Activated CD4-positive, alpha-beta memory T cell treated with anti-CD3 and anti-CD28 coated beads for 36 hours (primary cell): ENCODE measurements at regions not wholly inside any gene's neighbourhood (a gene's known extent, or its start where the extent isn't known, plus 50 kb on each side); places are given as distances from the start of the nearest gene placed in this dataset.

ENCODE experiments used
- CTCF ChIA-PET: fragments of 350-600 bp; sonication (Branson Sonifier 250); formaldehyde crosslinking; loops from one replicate; lab custom pipeline; 2021; ENCODE audit warnings: antibody characterized with exemption, inconsistent platforms; lab: Charles Lee
- POLR2A ChIA-PET: fragments of 350-600 bp; sonication (Branson Sonifier 250); formaldehyde crosslinking; loops from one replicate; lab custom pipeline; 2021; ENCODE audit warnings: antibody characterized with exemption; lab: Charles Lee
- DNase-seq: peaks from one replicate; pipeline ENCODE4 v3.0.0-alpha.2; 2020
- H3K27ac Mint-ChIP-seq: one replicate; pipeline ENCODE4 v1.8.0; 2021; ENCODE audit warnings: mixed read lengths
- H3K27me3 Mint-ChIP-seq: one replicate; pipeline ENCODE4 v1.8.0; 2021; ENCODE audit warnings: mixed read lengths
- H3K36me3 Mint-ChIP-seq: one replicate; pipeline ENCODE4 v1.8.0; 2021; ENCODE audit warnings: mixed read lengths
- H3K4me1 Mint-ChIP-seq: one replicate; pipeline ENCODE4 v1.8.0; 2021; ENCODE audit warnings: low read depth, mixed read lengths
- H3K4me3 Mint-ChIP-seq: one replicate; pipeline ENCODE4 v1.8.0; 2021; ENCODE audit warnings: mild to moderate bottlenecking, mixed read lengths
- H3K9me3 Mint-ChIP-seq: one replicate; pipeline ENCODE4 v1.8.0; 2021; ENCODE audit warnings: mixed read lengths
- intact Hi-C: fragments of 100-400 bp; cut with micrococcal nuclease; formaldehyde crosslinking; loops from one replicate; pipeline ENCODE4 v1.15.1; 2023

DNA sequence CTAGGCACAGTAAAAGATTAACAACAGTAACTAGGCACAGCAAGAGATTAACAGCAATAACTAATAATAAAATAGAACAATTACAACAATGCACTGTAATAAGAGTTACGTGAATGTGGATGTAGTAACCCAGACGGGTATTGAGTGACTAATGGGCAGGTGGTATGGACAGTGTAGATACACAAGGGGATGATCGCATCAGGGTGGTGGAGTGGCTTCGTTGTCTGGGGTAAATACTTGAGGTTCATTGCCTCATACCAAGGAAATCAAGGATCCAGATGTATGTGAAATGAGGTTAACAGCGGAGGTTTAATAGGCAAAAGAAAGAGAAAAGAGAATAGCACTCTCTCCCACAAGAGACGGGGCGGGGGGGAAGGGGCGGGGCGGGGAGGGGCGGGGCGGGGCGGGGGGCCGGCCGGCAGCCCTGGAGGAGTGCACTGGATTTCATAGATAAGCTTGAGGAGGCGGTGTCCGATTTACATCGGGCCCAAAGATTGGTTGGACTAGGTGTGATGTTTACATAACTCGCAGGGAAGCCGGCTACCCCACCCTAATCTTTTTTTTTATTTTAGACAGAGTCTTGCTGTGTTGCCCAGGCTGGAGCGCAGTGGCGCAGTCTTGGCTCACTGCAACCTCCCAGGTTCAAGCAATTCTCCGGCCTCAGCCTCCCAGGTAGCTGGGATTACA lies 106.3 kb downstream of the KCTD15 start:
- peaks cover 5% of the 10 kb centered on the region for H3K4me1 Mint-ChIP-seq
- ChIA-PET POLR2A (no interaction called here), CTCF (no interaction called here)
- H3K9me3 Mint-ChIP-seq, result peaks cover 13% of the 10 kb centered on the region
- H3K36me3 Mint-ChIP-seq, result peaks cover 1% of the 10 kb centered on the region
- H3K27ac Mint-ChIP-seq, result no peak overlapping the region
- intact Hi-C loops, result no loop called here
- no peak overlapping the region for H3K4me3 Mint-ChIP-seq
- DNase-seq, result no peak
- peaks cover 43% of the 10 kb centered on the region for H3K27me3 Mint-ChIP-seq

GRCh38 chr19:33903489-33903850 lies 106.8 kb downstream of the KCTD15 start:
- ChIA-PET POLR2A (no interaction called here), CTCF (no interaction called here)
- Mint-ChIP-seq H3K4me1 (peaks cover 5% of the 10 kb centered on the region), H3K36me3 (peaks cover 1% of the 10 kb centered on the region), H3K4me3 (no peak overlapping the region), H3K27ac (no peak overlapping the region), H3K27me3 (peaks cover 47% of the 10 kb centered on the region), H3K9me3 (peaks cover 8% of the 10 kb centered on the region)
- no peak for DNase-seq
- intact Hi-C loops, result no loop called here

DNA sequence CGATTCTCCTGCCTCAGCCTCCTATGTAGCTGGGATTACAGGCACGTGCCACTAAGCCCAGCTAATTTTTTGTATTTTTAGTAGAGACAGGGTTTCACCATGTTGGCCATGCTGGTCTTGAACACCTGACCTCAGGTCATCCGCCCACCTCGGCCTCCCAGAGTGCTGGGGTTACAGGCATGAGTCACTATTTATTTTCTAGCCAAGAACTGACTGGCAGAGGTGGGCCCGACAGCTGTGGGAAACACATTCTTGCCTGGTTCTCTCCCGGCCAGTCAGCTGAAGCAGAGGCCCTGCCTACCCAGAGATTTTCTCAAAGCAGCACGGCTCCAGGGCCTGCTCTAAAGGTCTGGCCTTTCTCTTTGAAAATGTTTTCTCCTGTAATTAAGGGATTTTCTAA lies 108.0 kb downstream of the KCTD15 start:
- intact Hi-C loops, result no loop called here
- no peak for DNase-seq
- H3K36me3 Mint-ChIP-seq, result peaks cover 1% of the 10 kb centered on the region
- H3K9me3 Mint-ChIP-seq, result no peaks in the 10 kb centered on the region
- peaks cover 5% of the 10 kb centered on the region for H3K4me1 Mint-ChIP-seq
- H3K27me3 Mint-ChIP-seq, result peaks cover 55% of the 10 kb centered on the region
- CTCF ChIA-PET, result no interaction called here
- POLR2A ChIA-PET, result no interaction called here
- no peak overlapping the region for H3K4me3 Mint-ChIP-seq
- no peak overlapping the region for H3K27ac Mint-ChIP-seq

DNA sequence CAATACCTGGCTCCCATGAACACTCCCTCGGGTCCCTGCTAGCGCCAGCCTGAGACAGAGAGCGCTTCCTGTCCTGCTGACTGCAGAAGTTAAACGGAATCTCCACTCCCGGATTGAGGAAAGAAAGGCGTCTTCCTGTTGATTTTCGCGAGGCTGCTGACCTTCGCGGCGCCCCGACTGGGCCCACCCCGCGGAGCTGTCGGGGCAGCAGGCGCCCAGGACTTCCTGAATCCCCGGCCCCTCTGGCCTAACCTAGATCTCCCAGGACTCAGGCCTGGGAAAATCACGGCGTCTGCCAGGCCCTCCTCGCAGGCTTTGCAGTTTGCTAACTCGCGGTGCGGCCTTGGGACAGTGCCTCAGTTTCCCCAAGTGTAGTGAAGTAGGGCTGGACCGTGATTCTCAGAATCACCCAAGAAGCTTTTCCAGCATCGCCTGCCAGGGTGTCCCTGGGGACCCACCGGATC lies 108.8 kb downstream of the KCTD15 start:
- no peak for DNase-seq
- ChIA-PET CTCF (interaction anchor here (0.9 kb wide), 1 partner anchor 93 kb away, joined by 3 read pairs; no protein-coding TSS in a partner anchor), POLR2A (interaction anchor here (0.6 kb wide), 1 partner anchor 24 kb away, joined by 4 read pairs; no protein-coding TSS in a partner anchor)
- H3K27ac Mint-ChIP-seq, result no peak overlapping the region
- peaks cover 51% of the 10 kb centered on the region for H3K27me3 Mint-ChIP-seq
- H3K4me3 Mint-ChIP-seq, result peak overlapping the region; percentile 57
- intact Hi-C loops, result no loop called here
- H3K4me1 Mint-ChIP-seq, result peaks cover 5% of the 10 kb centered on the region
- no peaks in the 10 kb centered on the region for H3K36me3 Mint-ChIP-seq
- H3K9me3 Mint-ChIP-seq, result no peaks in the 10 kb centered on the region

DNA sequence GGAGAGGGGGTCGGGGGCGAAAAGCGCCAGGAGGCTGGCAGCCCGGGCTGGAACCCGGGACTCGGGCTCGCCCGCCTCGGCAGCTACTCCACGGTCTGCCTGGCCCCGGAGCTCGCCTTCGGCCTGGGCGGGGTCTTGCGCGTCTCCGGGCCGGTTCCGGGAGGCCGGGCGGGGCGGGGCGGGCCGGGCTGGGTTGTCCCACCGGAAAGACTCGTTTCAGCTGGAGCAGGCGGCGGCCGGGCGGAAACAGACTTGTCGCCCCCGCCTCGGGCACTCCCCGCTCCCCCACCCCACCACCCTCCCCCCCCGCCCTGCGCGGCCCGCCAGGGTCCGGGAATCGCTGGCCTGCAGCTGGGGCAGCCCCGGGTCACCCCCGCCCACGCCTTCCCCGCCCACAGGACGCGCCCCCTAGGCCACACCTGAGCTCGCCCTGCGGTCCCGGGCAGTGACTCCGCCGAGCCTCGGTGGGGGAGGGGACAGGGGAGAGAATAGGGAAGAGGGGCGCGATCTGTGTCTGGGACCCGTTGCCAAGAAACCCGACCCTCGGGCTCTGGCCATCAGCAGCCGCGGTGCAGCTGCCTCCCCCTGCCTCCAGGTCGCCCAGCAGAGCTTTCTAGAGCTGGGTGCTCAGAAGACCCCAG lies 109.4 kb downstream of the KCTD15 start:
- H3K4me3 Mint-ChIP-seq, result no peak overlapping the region
- peaks cover 52% of the 10 kb centered on the region for H3K27me3 Mint-ChIP-seq
- H3K27ac Mint-ChIP-seq, result no peak overlapping the region
- intact Hi-C loops, result no loop called here
- H3K4me1 Mint-ChIP-seq, result peaks cover 5% of the 10 kb centered on the region
- POLR2A ChIA-PET, result no interaction called here
- H3K9me3 Mint-ChIP-seq, result no peaks in the 10 kb centered on the region
- peak; percentile 31 for DNase-seq
- CTCF ChIA-PET, result interaction anchor here (0.9 to 1.1 kb wide), 2 partner anchors 92 to 190 kb away, joined by 3 to 5 read pairs; no protein-coding TSS in a partner anchor
- H3K36me3 Mint-ChIP-seq, result no peaks in the 10 kb centered on the region

DNA sequence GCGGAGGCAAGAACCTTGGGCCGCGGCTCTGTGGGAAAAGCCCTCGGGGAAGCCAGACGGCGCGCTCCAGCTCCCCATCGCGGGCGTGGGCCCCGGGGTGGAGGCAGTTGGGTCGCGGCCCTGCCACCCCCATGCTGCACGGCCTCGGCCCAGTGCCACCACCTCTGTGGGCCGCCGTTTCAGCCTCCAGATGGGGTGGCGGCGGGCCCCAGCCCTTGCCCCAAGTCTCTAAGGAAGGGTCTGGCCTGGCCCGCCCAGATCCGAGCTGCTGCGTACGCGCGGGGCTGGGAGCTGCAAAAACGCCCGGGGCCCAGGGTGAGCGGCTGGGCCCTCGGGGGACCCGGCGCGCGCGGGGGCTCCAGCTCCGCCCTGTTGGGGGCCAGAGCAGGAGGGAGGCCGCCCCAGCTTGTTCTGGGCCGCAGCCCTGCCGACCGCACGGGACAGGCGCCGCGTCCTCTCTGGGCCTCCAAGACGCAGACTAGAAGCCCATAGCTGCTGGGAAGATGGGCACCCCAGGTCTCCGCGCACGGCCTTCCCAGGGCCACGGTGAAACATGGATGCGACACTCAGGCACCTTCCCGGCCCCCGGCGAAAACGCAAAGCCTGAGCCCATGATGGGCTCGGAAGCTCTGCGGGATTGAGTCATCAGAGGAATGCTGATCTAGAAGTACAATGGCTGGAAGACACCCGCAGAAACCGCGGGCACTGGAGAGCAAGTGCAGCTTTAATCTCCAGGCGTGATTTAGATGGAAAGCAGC lies 110.1 kb downstream of the KCTD15 start:
- Mint-ChIP-seq H3K4me3 (no peak overlapping the region), H3K27me3 (peaks cover 49% of the 10 kb centered on the region), H3K9me3 (no peaks in the 10 kb centered on the region), H3K4me1 (peaks cover 5% of the 10 kb centered on the region), H3K36me3 (no peaks in the 10 kb centered on the region), H3K27ac (no peak overlapping the region)
- CTCF ChIA-PET, result interaction anchor here (1.1 kb wide), 1 partner anchor 190 kb away, joined by 5 read pairs; no protein-coding TSS in a partner anchor
- no peak for DNase-seq
- intact Hi-C loops, result no loop called here
- POLR2A ChIA-PET, result no interaction called here

GRCh38 chr19:33910922-33911321 lies 114.3 kb downstream of the KCTD15 start:
- DNase-seq, result no peak
- Mint-ChIP-seq H3K36me3 (no peaks in the 10 kb centered on the region), H3K27ac (no peak overlapping the region), H3K4me1 (no peaks in the 10 kb centered on the region), H3K9me3 (no peaks in the 10 kb centered on the region), H3K4me3 (no peak overlapping the region), H3K27me3 (peaks cover 30% of the 10 kb centered on the region)
- ChIA-PET POLR2A (no interaction called here), CTCF (no interaction called here)
- intact Hi-C loops, result no loop called here

- no peak overlapping the region for H3K27ac Mint-ChIP-seq
Observed at GRCh38 chr19:33914599-33914998, 117.9 kb downstream of the KCTD15 start.

DNA sequence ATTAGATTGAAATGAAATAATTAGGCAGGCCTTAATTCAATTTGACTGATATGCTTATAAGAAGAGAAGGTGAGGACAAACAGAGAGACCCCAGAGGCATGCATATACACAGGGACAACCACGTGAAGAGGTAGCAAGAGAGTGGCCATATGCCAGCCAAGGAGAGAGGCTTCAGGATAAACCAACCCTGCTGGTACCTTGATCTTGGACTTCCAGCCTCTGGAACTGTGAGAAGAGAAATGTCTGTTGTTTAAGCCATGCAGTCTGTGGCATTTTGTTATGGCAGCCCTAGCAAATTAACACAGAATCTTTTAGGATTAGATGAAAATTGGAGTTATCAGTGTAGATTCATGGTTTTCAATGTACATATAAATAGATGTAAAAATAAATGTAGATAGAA lies 120.1 kb downstream of the KCTD15 start:
- H3K4me1 Mint-ChIP-seq, result no peaks in the 10 kb centered on the region
- CTCF ChIA-PET, result interaction anchor here (0.7 to 1.0 kb wide), 2 partner anchors 69 to 179 kb away, joined by 3 to 4 read pairs; no protein-coding TSS in a partner anchor
- no peak for DNase-seq
- no peak overlapping the region for H3K4me3 Mint-ChIP-seq
- H3K9me3 Mint-ChIP-seq, result no peaks in the 10 kb centered on the region
- peaks cover 6% of the 10 kb centered on the region for H3K27me3 Mint-ChIP-seq
- no peak overlapping the region for H3K27ac Mint-ChIP-seq
- no peaks in the 10 kb centered on the region for H3K36me3 Mint-ChIP-seq
- intact Hi-C loops, result no loop called here
- POLR2A ChIA-PET, result no interaction called here

More at GRCh38 chr19:33914599-33914998, 117.9 kb downstream of the KCTD15 start:
- H3K4me1 Mint-ChIP-seq, result no peaks in the 10 kb centered on the region
- H3K4me3 Mint-ChIP-seq, result no peak overlapping the region
- ChIA-PET CTCF (no interaction called here), POLR2A (no interaction called here)
- H3K36me3 Mint-ChIP-seq, result no peaks in the 10 kb centered on the region
- peaks cover 12% of the 10 kb centered on the region for H3K27me3 Mint-ChIP-seq
- DNase-seq, result no peak
- H3K9me3 Mint-ChIP-seq, result no peaks in the 10 kb centered on the region
- intact Hi-C loops, result no loop called here

DNA sequence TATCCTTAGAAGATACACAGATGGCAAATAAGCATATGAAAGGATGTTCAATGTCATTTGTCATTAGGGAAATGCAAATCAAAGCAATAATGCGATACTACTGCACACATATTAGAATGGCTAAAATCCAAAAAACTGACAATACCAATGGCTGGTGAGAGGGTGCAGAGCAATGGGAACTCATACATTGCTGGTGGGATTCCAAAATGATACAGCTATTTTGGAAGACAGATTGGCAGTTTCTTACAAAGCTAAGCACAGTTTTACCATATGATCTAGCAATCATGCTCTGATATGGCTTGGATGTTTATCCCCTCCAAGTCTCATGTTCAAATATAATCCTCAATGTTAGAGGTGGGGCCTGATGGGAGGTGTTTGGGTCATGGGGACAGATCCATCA lies 122.6 kb downstream of the KCTD15 start:
- Mint-ChIP-seq H3K36me3 (no peaks in the 10 kb centered on the region), H3K9me3 (no peaks in the 10 kb centered on the region), H3K27ac (no peak overlapping the region), H3K4me3 (no peak overlapping the region), H3K27me3 (peaks cover 4% of the 10 kb centered on the region), H3K4me1 (no peaks in the 10 kb centered on the region)
- POLR2A ChIA-PET, result no interaction called here
- no peak for DNase-seq
- intact Hi-C loops, result no loop called here
- CTCF ChIA-PET, result no interaction called here

- Mint-ChIP-seq H3K4me3 (no peak overlapping the region), H3K27me3 (peaks cover 3% of the 10 kb centered on the region), H3K4me1 (no peaks in the 10 kb centered on the region), H3K9me3 (no peaks in the 10 kb centered on the region), H3K27ac (no peak overlapping the region), H3K36me3 (no peaks in the 10 kb centered on the region)
- ChIA-PET CTCF (no interaction called here), POLR2A (no interaction called here)
- intact Hi-C loops, result no loop called here
- no peak for DNase-seq
Observed at GRCh38 chr19:33921165-33921564, 124.5 kb downstream of the KCTD15 start.

DNA sequence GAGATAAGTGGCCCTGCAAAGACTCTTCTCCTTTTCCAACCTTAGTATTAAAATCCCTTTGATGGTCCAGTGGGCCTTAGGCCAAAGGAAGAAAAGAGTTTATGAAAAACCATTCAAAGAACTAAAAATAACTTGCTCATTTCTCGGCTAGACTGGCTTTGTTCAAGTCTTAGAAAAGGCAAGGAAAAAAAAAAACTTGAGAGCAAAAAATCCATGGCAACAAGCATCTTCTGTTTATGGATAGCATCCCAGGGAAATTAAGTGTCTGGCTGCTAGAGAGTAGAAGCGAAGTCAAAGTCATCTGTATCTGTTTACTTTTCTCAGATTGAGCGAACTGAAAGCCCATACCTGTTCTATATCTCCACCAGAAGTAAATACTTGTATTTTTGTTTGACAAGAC lies 129.6 kb downstream of the KCTD15 start:
- no peaks in the 10 kb centered on the region for H3K9me3 Mint-ChIP-seq
- intact Hi-C loops, result no loop called here
- POLR2A ChIA-PET, result no interaction called here

More for the DNA sequence above, 129.6 kb downstream of the KCTD15 start:
- Mint-ChIP-seq H3K27ac (no peak overlapping the region), H3K36me3 (no peaks in the 10 kb centered on the region), H3K27me3 (peaks cover 10% of the 10 kb centered on the region), H3K4me1 (no peaks in the 10 kb centered on the region), H3K4me3 (no peak overlapping the region)
- no peak for DNase-seq
- CTCF ChIA-PET, result no interaction called here
